Mesothelial cell of epicardium (in vitro differentiated cells): ENCODE measurements at regions not wholly inside any gene's neighbourhood (a gene's known extent, or its start where the extent isn't known, plus 50 kb on each side); places are given as distances from the start of the nearest gene placed in this dataset.
A peak's percentile ranks its signal among the peaks of the same experiment; 100 is the strongest.

Experiments used
- DNase-seq, 2 experiments: peaks; one replicate each; pipeline ENCODE4 v3.0.0; 2021; ENCODE audit warnings: low spot score in 2 of 2; ENCODE audit not compliant: unreplicated experiment in 2 of 2
- H3K27ac Mint-ChIP-seq: 2 replicates; pipeline ENCODE4 v1.8.0; 2021; ENCODE audit warnings: mixed read lengths
- H3K27me3 Mint-ChIP-seq: 2 replicates; pipeline ENCODE4 v1.8.0; 2021; ENCODE audit warnings: low read depth, mixed read lengths
- H3K36me3 Mint-ChIP-seq: 2 replicates; pipeline ENCODE4 v1.8.0; 2021; ENCODE audit warnings: mixed read lengths
- H3K4me1 Mint-ChIP-seq: 2 replicates; pipeline ENCODE4 v1.8.0; 2021; ENCODE audit warnings: mixed read lengths
- H3K4me3 Mint-ChIP-seq: 2 replicates; pipeline ENCODE4 v1.8.0; 2021; ENCODE audit warnings: mild to moderate bottlenecking, moderate library complexity, mixed read lengths
- H3K9me3 Mint-ChIP-seq: 2 replicates; pipeline ENCODE4 v1.8.0; 2021; ENCODE audit warnings: mixed read lengths
- CTCF ChIP-seq: fragments of 200-600 bp; sonication (generic); IDR thresholded peaks from one replicate; pipeline ENCODE4 v1.5.0; 2021; ENCODE audit warnings: antibody characterized with exemption; ENCODE audit not compliant: unreplicated experiment

DNA sequence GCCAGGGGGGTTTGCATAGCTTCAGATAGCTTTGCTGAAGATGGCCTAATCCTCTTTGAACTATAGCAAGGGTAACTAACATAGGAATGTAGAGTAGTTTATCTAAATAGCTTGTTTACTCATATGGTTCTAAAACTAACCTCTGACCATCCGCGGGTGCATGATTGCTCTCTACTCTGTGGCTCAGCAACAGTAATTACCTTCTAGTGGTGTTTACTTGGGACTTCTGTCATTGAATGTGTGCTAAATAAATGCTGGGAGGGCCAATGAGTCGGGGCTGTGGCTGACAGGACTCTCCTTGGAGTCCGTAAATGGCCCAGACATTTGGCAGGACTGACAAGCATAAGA is 1461.9 kb downstream of the UQCRFS1 start:
- H3K27me3 Mint-ChIP-seq, result no peaks in the 10 kb centered on the region

DNA sequence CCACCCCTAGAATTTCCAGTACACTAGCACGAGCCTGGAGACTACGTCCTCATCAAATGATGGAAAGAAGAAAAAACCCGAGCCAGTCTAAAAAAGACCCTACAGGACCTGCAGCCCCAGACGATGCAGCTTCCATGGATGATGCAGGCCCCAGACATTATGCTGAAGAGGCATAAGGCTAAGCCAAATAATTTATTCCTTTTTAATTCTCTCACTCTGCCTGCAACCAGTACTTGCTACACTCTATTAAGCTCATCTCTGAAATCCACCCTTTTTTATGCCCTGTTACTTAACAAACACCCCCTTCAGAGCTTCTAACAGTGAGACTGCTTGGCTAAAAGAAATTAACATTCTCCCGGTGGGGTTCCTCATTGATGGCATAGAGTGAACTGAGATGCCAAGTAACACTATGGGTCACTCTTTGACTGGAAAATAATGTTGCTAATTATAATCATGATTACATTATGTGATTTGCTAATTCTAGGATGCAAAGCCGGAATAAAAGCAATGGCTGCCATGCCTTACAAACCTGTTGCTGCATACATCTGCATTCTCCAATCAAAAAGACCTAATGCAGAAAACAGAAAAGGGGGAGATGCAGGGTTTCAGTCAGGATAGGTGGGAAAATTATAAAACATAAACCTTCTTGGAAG is 1462.4 kb downstream of the UQCRFS1 start:
- no peaks in the 10 kb centered on the region for H3K27me3 Mint-ChIP-seq
- DNase-seq, result no peak
- no peaks in the 10 kb centered on the region for H3K4me1 Mint-ChIP-seq
- peaks cover 9% of the 10 kb centered on the region for H3K36me3 Mint-ChIP-seq
- H3K27ac Mint-ChIP-seq, result no peak overlapping the region
- peaks cover 74% of the 10 kb centered on the region for H3K9me3 Mint-ChIP-seq
- TF ChIP-seq CTCF, result no peak
- no peak overlapping the region for H3K4me3 Mint-ChIP-seq

More for the DNA sequence above, 1461.9 kb downstream of the UQCRFS1 start:
- peaks cover 75% of the 10 kb centered on the region for H3K9me3 Mint-ChIP-seq
- no peak for TF ChIP-seq CTCF
- H3K4me1 Mint-ChIP-seq, result no peaks in the 10 kb centered on the region
- H3K4me3 Mint-ChIP-seq, result no peak overlapping the region
- no peak overlapping the region for H3K27ac Mint-ChIP-seq
- H3K36me3 Mint-ChIP-seq, result peaks cover 4% of the 10 kb centered on the region
- no peak for DNase-seq

DNA sequence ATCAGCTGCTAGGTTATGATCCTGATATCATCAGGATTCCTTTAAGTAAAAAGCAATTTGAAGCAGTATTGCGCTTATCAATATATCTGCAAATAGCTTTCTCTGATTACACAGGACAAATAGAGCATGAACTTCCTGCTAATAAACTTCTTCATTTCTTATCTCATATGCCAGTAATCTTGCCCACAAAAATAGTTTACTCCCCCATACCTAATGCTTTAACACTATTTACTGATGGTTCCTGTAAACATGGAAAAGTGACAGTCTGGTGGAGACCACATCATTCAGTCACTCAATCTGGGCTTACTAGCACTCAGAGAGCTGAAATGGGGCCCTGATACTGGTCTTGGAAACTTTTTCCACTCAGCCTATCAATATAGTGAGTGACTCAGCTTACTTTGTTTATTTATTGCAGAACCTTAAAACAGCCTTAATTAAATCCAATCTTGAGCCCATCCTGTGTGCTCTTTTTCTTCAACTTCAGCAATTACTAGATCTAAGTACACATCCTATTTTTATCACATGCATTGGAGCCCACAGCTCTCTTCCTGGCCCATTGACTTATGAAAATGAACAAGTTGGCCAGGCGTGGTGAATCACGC is 1464.3 kb downstream of the UQCRFS1 start:
- peaks cover 21% of the 10 kb centered on the region for H3K36me3 Mint-ChIP-seq
- H3K4me1 Mint-ChIP-seq, result no peaks in the 10 kb centered on the region
- no peak for DNase-seq
- peaks cover 63% of the 10 kb centered on the region for H3K9me3 Mint-ChIP-seq
- H3K27me3 Mint-ChIP-seq, result no peaks in the 10 kb centered on the region
- TF ChIP-seq CTCF, result no peak
- no peak overlapping the region for H3K27ac Mint-ChIP-seq
- no peak overlapping the region for H3K4me3 Mint-ChIP-seq

DNA sequence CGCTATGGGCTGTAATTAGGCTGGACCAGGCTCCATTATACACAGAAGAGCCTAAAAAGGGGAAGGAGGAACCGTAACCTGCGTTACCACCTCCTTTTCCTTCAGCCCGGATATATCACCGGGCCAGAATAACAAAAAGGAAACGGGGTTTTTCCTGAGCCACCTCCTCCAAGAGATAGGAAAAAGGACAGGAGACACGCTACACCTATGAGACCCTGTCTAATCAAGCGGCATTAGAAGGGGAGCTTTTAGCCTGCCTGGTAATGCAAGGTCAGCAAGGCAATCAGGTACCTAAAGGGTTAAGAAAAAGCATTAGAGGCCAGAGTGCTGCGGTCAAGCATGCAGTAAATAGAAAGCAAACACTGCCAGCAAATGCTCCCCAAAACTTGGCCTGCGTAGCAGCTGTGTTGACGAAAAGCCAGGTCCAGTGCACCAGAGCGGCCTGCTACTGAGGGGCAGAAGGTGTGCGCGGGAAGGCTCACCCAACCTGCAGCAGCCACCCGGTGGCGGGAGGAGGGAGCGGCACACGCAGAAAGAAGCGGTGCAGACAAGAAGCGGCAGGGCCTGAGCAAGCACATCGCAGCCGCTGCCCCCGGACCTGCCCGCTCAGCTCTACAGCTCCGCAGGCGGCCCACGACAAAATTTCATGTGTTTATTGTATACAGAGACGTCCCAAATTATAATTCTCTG is 1466.1 kb downstream of the UQCRFS1 start:
- Mint-ChIP-seq H3K27ac (no peak overlapping the region), H3K36me3 (peaks cover 21% of the 10 kb centered on the region), H3K9me3 (peaks cover 47% of the 10 kb centered on the region), H3K4me1 (no peaks in the 10 kb centered on the region), H3K27me3 (no peaks in the 10 kb centered on the region), H3K4me3 (no peak overlapping the region)
- no peak for TF ChIP-seq CTCF
- DNase-seq, result peak in 1 of 2 experiments; percentile 34

DNA sequence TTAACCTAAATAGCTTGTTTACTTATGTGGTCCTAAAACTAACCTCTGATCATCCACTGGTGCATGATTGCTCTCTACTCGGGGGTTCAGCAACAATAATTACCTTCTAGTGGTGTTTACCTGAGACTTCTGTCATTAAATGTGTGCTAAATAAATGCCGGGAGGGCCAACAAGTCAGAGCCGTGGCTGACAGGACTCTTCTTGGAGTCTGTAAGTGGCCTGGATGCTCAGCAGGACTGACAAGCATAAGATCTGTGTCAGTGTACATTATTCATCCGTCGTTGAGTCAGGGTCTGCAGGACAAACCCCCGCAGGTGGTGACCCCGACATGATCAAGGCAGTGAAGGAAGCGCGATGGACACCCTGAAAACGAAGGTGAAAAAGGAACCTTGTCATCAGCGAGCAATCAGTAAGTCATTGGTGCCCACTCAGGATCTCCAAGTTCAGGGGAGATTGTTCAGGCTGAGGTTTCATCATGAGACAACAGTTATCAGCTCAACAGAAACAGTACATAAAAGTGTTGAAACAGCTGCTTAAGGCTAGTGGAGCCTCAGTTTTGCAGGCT is 1466.9 kb downstream of the UQCRFS1 start:
- Mint-ChIP-seq H3K27ac (no peak overlapping the region), H3K4me1 (no peaks in the 10 kb centered on the region), H3K36me3 (peaks cover 21% of the 10 kb centered on the region), H3K4me3 (no peak overlapping the region), H3K27me3 (no peaks in the 10 kb centered on the region), H3K9me3 (peaks cover 39% of the 10 kb centered on the region)
- TF ChIP-seq CTCF, result no peak
- peak in 1 of 2 experiments; percentile 7 for DNase-seq
